ENCODE measurements at regions not wholly inside any gene's neighbourhood (a gene's known extent, or its start where the extent isn't known, plus 50 kb on each side); places are given as distances from the start of the nearest gene placed in this dataset.

DNA sequence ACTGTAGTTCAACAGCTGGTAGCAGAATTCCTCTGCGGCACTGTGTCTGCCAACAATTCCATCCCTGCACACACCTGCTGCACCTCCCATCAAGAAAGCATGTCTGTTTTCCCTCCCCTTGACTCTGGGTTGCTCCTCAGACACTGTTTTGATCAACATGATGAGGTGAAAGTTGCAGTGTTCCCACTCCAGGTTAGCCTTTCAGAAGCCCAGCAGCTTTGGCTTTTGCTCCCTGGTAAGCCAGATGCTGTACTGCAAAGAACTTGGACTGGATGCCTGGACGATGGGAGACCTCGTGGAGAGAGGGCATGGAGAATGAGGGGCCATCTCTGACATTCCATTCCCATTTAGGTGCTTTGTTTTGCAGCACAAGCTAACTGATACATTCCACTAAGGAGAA, 79.1 kb upstream of the MAFB start:
- intact Hi-C loops (cut with micrococcal nuclease) = no loop called here
- ATAC-seq (no peak), DNase-seq (no peak)

GRCh38 chr20:40769677-40770285, 80.7 kb upstream of the MAFB start:
- intact Hi-C loops (cut with micrococcal nuclease) = no loop called here
- ATAC-seq (peak; percentile 62), DNase-seq (no peak)

GRCh38 chr20:40770564-40771307, 81.7 kb upstream of the MAFB start:
- ATAC-seq = peak; percentile 76
- intact Hi-C loops (cut with micrococcal nuclease) = no loop called here
- peak; percentile 33 for DNase-seq

DNA sequence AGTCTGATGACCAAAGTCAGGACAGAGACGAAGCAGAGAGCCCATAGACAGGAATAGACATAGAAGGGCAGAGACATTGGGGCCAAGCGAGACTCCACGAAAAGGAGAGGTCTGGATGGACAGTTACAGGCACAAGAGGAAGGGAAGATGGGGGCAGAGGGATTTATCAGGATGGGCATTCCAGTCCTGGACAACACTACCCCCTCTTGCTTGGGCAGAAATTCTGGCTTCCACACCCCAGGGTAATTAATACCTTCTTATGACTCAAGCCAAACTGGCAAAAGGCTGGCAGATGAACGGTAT, 82.2 kb upstream of the MAFB start:
- intact Hi-C loops (cut with micrococcal nuclease) = no loop called here
- ATAC-seq (no peak), DNase-seq (no peak)

- intact Hi-C loops (cut with micrococcal nuclease) = no loop called here
- no peak for DNase-seq
- ATAC-seq = no peak
These were observed 82.9 kb upstream of the MAFB start for GRCh38 chr20:40771848-40772511.

DNA sequence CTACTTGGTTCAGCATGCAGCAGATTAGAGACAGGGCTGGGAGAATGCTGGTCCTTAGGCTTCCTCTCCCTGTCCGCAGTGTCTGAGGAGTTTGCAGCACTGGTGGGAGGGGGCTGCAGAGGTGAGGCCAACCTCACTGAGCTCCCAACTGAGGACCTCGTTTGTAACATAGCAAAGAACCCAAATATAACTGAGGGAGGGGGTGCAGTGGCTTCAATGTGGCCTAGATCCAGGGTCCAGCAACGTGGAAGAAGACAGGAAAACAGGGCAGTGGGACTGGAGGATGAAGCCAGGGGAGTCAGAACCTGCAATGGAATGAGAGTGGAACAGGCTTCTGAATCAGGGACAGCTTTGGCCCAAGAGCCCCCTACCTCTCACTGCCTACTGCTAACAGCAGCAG, 84.3 kb upstream of the MAFB start:
- ATAC-seq = no peak

GRCh38 chr20:40774252-40774651, 85.2 kb upstream of the MAFB start:
- ATAC-seq = no peak
- intact Hi-C loops (cut with micrococcal nuclease) = no loop called here
- no peak for DNase-seq

More for the DNA sequence above, 84.3 kb upstream of the MAFB start:
- intact Hi-C loops (cut with micrococcal nuclease) = no loop called here
- no peak for DNase-seq

DNA sequence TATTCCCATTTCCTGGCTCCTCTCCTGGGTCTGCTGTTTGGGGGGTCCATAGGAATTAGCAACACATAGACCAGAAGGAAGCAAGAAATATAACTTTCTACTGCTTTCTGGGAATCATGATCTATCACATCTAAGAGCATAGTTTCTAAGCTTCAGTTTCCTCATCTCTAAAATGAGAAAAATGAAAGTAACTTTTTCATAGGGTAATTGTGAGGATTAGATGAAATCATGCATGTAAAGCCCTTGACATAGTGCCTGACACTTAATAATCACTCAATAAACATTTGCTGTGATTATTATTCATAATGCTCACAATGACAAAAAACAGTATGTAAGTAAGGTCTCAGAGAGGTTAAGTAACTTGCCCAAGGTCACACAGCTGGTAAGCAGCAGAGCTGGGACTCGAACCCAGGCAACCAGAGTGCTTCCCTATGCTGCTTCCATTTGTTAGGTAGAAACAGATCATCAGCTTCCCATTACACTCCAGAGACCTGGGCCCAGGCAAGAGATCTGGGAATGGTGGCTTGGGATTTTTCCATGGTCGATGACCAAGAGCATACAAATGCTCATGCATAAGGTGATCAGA, 86.6 kb upstream of the MAFB start:
- DNase-seq = no peak
- intact Hi-C loops (cut with micrococcal nuclease) = no loop called here
- ATAC-seq = no peak

- intact Hi-C loops (cut with micrococcal nuclease) = no loop called here
- ATAC-seq (no peak), DNase-seq (peak; percentile 39)
These were observed 87.7 kb upstream of the MAFB start for GRCh38 chr20:40776466-40777457.

DNA sequence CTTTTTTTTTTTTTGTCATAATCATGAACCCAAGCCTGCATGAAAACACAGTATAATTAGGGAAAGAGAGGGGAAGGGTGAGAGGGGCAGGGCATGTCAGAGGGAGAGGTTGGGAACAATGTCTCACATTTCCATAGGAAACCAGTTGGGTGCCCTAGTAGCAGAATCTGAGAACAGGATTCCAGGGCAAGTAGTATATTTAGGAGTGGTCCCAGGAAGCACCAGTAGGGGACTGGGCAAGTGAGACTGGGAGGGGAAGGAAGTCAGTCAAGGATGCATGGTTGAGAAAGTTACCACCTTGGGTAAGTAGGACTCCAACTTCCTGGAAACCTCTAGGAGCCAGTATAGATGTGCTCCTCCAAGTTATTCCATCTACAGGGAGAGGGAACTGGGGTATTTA, 88.6 kb upstream of the MAFB start:
- no peak for DNase-seq
- intact Hi-C loops (cut with micrococcal nuclease) = no loop called here
- ATAC-seq = no peak

DNA sequence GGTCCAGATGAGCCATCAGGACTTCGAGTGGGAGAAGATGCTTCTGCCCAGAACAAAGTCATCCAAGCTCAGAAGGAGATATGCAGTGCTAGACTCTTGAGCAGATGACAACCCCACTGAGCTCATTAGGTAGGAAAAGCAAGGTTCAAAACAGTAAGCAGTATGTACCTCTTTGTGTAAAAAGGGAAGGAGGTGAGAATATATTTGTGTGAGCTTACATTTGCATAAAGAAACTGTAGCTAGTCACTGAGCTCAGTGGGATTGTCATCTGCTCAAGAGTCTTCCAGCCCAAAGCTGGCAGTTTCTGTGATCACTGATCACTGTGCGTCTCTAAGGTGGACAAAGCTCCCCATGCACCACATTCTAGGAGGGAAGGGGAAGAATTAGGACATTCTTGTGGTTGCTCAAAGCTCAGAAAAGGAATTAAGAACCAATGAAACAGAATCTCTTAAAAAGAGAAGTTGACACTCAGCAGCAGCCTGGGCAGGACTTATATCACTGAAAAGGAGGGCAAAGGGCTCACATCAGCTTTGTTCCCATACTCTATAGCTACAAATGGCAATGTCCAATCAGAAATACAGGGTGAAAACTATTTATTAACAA, 90.0 kb upstream of the MAFB start:
- ATAC-seq = no peak
- intact Hi-C loops (cut with micrococcal nuclease) = no loop called here

GRCh38 chr20:40781327-40782042, 92.4 kb upstream of the MAFB start:
- intact Hi-C loops (cut with micrococcal nuclease) = no loop called here
- DNase-seq (no peak), ATAC-seq (no peak)

More for the DNA sequence above, 90.0 kb upstream of the MAFB start:
- DNase-seq = no peak

DNA sequence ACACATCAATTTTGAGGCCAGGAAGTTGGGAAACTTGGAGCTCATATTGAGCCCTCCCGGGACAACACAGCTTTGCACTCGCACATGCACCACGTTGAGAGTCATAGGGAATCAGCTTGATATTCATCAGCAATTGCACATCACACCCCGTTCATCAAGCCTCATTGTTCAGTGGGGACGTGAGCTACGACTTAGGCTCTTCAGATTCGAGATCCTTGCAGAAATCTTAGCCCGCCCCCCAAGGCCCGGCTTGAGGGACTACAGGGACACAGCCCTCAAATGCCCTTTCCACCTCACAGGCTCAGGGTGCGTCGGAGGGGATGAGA, 93.0 kb upstream of the MAFB start:
- ATAC-seq (no peak), DNase-seq (no peak)
- intact Hi-C loops (cut with micrococcal nuclease) = no loop called here

DNA sequence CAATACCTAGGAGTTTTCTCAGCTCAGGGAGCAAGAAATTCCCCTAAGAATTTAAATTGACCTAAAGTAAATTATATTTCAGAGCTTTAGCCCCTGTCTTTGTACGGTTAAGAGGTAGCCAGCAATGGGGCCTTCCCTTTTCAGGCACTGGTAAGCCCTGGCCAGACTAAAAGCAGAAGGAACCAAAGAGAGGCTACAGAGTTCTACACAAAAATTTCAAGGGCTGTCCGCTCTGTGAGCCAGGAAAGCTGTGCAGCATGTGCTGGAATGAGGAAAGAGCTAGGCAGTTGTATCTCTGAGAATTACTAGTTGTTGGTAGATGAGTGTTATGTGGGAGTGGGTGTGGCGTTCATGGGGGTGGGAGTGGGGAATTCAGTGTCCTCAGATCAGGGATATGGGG, 96.3 kb upstream of the MAFB start:
- no peak for ATAC-seq
- no peak for DNase-seq

GRCh38 chr20:40786336-40786735, 97.3 kb upstream of the MAFB start:
- intact Hi-C loops (cut with micrococcal nuclease) = no loop called here
- ATAC-seq (no peak), DNase-seq (no peak)

More for the DNA sequence above, 96.3 kb upstream of the MAFB start:
- intact Hi-C loops (cut with micrococcal nuclease) = no loop called here

DNA sequence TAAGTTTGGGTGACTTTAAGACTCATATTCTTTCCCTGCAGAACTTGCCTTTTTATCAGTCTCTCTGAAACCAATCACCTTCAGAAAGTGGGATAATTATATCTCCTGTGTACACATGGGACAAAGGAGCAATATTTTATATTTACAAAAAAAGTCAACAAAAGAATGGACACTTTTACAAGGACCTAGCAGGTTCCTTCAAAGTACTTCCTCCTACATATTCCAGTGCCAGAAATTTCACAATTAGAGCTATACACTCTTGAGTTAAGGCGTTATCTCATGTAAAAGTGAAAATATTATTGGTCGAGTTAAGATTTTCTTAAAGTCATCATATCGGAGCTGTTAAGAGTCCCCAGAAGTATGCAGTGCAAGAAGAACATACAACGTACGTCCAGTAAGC, 98.9 kb upstream of the MAFB start:
- DNase-seq (no peak), ATAC-seq (no peak)
- intact Hi-C loops (cut with micrococcal nuclease) = no loop called here

DNA sequence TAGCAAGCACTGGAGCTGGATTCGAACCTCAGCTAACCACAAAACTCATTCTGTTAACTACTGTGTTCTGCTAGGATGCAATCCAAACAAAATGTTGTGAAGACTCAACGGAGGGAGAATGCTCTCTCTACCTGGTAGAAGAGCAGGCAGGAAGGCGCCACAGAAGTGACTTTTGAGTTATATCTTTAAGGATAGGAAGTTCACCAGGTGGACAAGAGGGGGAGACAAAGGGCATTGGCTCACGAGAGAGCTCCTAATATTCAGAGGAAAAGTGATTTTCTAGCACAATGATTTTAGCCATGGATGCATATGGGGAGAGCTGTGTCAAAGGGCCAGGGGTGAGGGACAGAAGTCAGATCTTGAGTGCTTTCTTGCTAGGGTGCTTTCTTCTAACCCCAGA, 108.4 kb upstream of the MAFB start:
- no peak for ATAC-seq
- intact Hi-C loops (cut with micrococcal nuclease) = no loop called here
- no peak for DNase-seq

DNA sequence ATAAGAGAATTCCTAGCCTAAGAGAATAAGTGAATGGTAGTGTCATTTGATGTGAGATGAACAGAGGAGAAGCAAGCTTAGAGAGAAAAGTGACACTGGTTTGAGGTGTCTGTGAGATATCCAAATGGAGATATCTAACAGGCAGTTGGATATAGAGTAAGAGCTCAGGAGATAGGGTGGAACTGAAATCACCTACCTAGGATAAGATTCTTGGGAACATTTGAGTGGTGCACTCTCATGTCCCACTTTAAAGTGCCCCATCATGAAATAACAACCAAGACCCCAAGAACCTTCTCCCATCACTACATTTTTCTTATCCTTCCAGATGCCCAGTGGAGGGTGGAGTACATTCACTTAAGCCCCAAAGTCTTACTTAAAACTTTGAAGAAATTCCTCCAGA, 109.0 kb upstream of the MAFB start:
- no peak for ATAC-seq
- intact Hi-C loops (cut with micrococcal nuclease) = no loop called here
- DNase-seq = no peak

DNA sequence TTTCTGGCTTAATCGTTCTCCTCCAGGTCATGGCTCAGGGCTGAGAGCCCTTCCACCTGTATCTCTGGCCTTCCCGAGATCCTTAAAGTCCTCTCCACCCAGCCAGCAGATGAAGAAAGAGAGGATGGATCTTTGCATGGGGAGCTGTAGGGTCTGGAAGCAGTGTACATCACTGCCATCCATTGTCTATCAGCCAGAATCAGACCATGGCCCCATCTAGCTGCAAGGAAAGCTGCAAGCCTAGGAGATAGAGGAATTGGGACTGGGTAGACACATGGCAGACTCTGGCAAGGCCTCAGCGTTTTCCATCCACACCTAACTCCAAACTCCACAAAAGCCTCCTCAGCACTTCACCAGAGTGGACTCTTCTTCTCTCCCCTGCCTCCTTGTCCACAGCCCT, 113.8 kb upstream of the MAFB start:
- intact Hi-C loops (cut with micrococcal nuclease) = no loop called here
- DNase-seq = no peak
- ATAC-seq = no peak
